ENCODE measurements at regions not wholly inside any gene's neighbourhood (a gene's known extent, or its start where the extent isn't known, plus 50 kb on each side); places are given as distances from the start of the nearest gene placed in this dataset.
"Not testable (repeated sequence)": the region's sequence is repeated elsewhere in the genome, so short reads cannot be mapped to it uniquely, and the experiment has no call there.

- Mint-ChIP-seq H3K36me3 (ENCODE audit: low read depth) (no peaks in the 10 kb centered on the region), H3K27ac (no peak overlapping the region), H3K9me3 (no peaks in the 10 kb centered on the region), H3K27me3 (ENCODE audit: insufficient read depth) (peaks cover 2% of the 10 kb centered on the region; the same call in 1 of the 2 replicates), H3K4me1 (ENCODE audit: low read depth) (no peaks in the 10 kb centered on the region), H3K4me3 (no peak overlapping the region)
- no peak for DNase-seq
- no peak for TF ChIP-seq CTCF (IDR thresholded peaks at IDR 0.05)
These were observed 446.0 kb downstream of the EFNB2 start for GRCh38 chr13:106089261-106089980.

GRCh38 chr13:106088085-106088484, 447.4 kb downstream of the EFNB2 start:
- Mint-ChIP-seq H3K27me3 (ENCODE audit: insufficient read depth) (peaks cover 2% of the 10 kb centered on the region; the same call in 1 of the 2 replicates), H3K9me3 (no peaks in the 10 kb centered on the region), H3K4me1 (ENCODE audit: low read depth) (peaks cover 10% of the 10 kb centered on the region; the same call in 1 of the 2 replicates), H3K4me3 (no peak overlapping the region), H3K27ac (no peak overlapping the region), H3K36me3 (ENCODE audit: low read depth) (no peaks in the 10 kb centered on the region)
- no peak for DNase-seq
- no peak for TF ChIP-seq CTCF (IDR thresholded peaks at IDR 0.05)

- no peak for DNase-seq
- Mint-ChIP-seq H3K36me3 (ENCODE audit: low read depth) (no peaks in the 10 kb centered on the region), H3K4me1 (ENCODE audit: low read depth) (peaks cover 10% of the 10 kb centered on the region; the same call in 1 of the 2 replicates), H3K27me3 (ENCODE audit: insufficient read depth) (peaks cover 2% of the 10 kb centered on the region; the same call in 1 of the 2 replicates), H3K27ac (no peak overlapping the region), H3K9me3 (no peaks in the 10 kb centered on the region), H3K4me3 (no peak overlapping the region)
- no peak for TF ChIP-seq CTCF (IDR thresholded peaks at IDR 0.05)
These were observed 448.3 kb downstream of the EFNB2 start for GRCh38 chr13:106087201-106087600.

- no peaks in the 10 kb centered on the region for H3K9me3 Mint-ChIP-seq
- no peak overlapping the region for H3K27ac Mint-ChIP-seq
- no peak overlapping the region for H3K4me3 Mint-ChIP-seq
- no peaks in the 10 kb centered on the region for H3K27me3 Mint-ChIP-seq (ENCODE audit: insufficient read depth)
- peak; percentile 88 for TF ChIP-seq CTCF (IDR thresholded peaks at IDR 0.05)
- H3K4me1 Mint-ChIP-seq (ENCODE audit: low read depth): peaks cover 10% of the 10 kb centered on the region; the same call in 1 of the 2 replicates
- H3K36me3 Mint-ChIP-seq (ENCODE audit: low read depth): peaks cover 8% of the 10 kb centered on the region
- DNase-seq: peak; percentile 44
These were observed 451.7 kb downstream of the EFNB2 start for GRCh38 chr13:106083620-106084350.

GRCh38 chr13:106081221-106081620, 454.2 kb downstream of the EFNB2 start:
- not testable (repeated sequence) for H3K36me3 Mint-ChIP-seq (ENCODE audit: low read depth); H3K27me3 Mint-ChIP-seq (ENCODE audit: insufficient read depth); H3K9me3 Mint-ChIP-seq; DNase-seq; H3K27ac Mint-ChIP-seq; H3K4me3 Mint-ChIP-seq
- H3K4me1 Mint-ChIP-seq (ENCODE audit: low read depth): peaks cover 15% of the 10 kb centered on the region; the same call in 1 of the 2 replicates

GRCh38 chr13:106078191-106078590, 457.3 kb downstream of the EFNB2 start:
- H3K4me3 Mint-ChIP-seq: no peak overlapping the region
- H3K4me1 Mint-ChIP-seq (ENCODE audit: low read depth): 0 out of 2 replicates have a peak, but pooled peaks cover 6% of the 10 kb centered on the region
- peaks cover 8% of the 10 kb centered on the region for H3K36me3 Mint-ChIP-seq (ENCODE audit: low read depth)
- peaks cover 2% of the 10 kb centered on the region for H3K27me3 Mint-ChIP-seq (ENCODE audit: insufficient read depth)
- TF ChIP-seq CTCF (IDR thresholded peaks at IDR 0.05): no peak
- no peak overlapping the region for H3K27ac Mint-ChIP-seq
- no peaks in the 10 kb centered on the region for H3K9me3 Mint-ChIP-seq
- no peak for DNase-seq
